ENCODE measurements at regions not wholly inside any gene's neighbourhood (a gene's known extent, or its start where the extent isn't known, plus 50 kb on each side); places are given as distances from the start of the nearest gene placed in this dataset.

DNA sequence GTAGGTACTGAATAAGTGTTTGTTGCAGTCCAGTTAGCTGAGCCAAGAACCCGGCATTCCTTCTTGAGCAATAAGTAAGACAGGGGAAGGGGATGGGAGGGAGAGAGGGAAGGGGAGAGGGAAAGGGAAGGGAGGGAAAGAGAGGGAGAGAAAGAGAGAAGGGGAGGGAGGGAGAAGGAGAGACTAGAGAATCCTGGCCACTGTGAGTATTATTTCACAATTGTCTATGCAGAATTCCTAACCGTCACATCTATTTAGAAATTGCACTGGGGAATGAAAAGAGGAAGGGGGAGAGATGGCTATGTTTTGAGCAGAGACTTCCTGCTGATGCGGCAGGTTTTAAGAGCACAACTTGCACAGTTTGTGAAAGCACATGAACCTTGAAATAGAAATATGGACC, 251.4 kb upstream of the ZMIZ1 start:
- no peak for DNase-seq

DNA sequence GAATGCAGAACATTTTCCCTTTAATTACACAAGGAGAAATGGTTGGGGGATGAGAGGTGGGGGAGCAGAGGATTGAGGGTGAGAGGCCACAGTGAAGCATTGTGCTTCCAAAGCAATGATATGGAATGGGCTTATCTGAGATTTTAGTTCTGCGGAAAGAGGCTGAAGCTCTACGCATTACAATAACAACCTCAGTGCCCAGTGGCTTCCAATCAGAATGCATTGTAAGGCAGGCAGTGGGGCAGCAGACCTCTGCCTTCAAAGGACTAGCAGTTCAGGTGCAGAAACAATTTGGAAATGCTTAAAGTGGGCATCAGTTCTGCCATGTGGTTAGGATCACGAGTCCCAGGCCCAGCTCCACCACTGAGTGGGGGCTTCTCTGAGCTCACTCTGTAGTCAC, 251.0 kb upstream of the ZMIZ1 start:
- DNase-seq: no peak

- DNase-seq: no peak
Measured at GRCh38 chr10:78819361-78820006, 249.3 kb upstream of the ZMIZ1 start.

- DNase-seq: peak; percentile 38
Measured at GRCh38 chr10:78820007-78820362, 248.8 kb upstream of the ZMIZ1 start.

- no peak for DNase-seq
Measured at GRCh38 chr10:78821052-78821451, 247.7 kb upstream of the ZMIZ1 start.

GRCh38 chr10:78828647-78829539, 239.9 kb upstream of the ZMIZ1 start:
- DNase-seq: no peak

- DNase-seq: no peak
Measured at GRCh38 chr10:78829565-78829964, 239.2 kb upstream of the ZMIZ1 start.

GRCh38 chr10:78830062-78830975, 238.4 kb upstream of the ZMIZ1 start:
- no peak for DNase-seq

DNA sequence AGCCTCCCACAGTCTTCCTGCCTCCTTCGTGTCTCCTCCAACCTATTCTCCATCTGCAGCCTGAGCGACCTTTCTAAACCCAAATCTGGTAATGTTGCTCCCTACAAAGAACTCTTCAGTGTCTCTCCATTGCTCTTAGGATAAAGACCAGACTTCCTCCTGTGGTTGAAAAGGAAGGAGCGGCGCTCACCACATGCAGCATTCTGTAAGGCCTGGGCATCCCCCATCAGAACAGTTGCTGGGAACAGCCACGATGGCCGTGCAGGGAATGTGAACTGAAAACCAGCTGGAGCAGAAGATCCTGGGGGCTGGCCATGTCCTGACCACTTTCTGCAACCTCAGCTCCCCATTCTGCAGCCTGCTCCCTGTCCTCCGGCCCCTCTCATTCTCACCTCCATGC, 237.8 kb upstream of the ZMIZ1 start:
- no peak for DNase-seq

DNA sequence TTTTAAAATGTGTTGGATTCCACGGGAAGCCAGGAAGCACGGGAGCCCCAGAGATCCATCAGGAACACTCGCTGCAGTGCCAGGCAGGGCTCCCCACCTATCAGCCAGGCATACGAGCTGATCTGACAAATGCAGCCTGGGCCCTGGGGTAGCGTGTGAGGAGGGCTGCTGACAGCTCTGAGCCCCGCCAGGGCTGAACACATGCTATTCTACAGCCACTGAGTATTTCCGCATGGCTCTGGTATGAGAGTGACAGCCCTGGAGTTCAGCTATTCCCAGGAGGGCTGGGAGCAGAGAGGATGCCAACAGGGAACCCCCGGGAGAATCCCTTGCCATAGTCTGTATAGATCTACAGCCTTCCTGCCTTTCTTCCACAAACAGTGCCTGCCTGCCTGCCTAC, 237.3 kb upstream of the ZMIZ1 start:
- no peak for DNase-seq

DNA sequence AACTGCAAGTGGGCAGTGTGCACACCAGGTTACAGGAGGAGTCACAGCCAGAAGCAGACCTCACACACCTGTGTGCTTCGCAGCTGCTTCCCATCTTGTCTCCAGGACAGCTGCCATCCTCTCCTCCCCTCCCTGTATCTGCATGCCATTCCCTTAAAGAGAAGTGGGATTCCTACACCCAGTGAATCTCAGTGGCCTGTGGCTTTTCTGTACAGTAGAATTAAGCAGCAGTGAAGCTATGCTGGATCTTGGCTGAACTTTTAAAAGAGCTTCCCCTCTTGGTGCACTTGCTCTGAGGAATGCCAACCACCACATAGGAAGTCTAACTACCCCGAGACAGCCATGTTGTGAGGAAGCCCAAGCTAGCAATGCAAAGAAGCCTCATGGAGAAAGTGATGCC, 236.5 kb upstream of the ZMIZ1 start:
- no peak for DNase-seq

GRCh38 chr10:78838141-78838657, 230.6 kb upstream of the ZMIZ1 start:
- DNase-seq: no peak

- no peak for DNase-seq
Measured at GRCh38 chr10:78843495-78843894, 225.3 kb upstream of the ZMIZ1 start.

DNA sequence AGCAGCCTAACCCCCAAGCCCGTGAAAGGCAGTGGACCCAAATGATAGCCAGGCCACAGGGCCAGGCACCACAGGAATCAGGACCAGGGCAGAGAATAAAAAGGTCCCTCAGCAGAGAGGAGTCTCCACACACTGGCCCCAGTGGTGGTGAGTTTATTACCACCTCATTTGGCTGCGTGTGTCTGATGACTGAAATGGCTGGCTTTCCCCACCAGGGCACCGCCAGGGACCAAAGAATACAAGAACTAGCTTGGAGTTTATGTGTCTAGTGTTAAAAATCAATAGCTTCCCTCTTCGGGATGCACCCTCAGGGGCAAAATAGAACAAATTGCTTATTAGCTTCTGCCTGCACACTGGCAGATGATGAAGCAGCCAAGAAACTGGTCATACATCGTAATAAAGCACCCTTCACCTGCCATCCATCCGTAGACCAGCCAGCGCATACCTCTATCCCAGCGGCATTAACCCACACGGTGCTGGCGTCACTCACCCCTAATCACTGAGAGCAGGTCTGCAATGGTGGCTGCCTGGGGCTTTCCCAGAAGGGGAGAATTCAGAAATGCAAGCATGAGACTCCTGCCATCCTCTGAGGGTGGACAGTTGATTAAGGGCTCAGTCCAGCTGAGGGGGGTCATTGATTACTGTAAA, 223.7 kb upstream of the ZMIZ1 start:
- peak; percentile 5 for DNase-seq

DNA sequence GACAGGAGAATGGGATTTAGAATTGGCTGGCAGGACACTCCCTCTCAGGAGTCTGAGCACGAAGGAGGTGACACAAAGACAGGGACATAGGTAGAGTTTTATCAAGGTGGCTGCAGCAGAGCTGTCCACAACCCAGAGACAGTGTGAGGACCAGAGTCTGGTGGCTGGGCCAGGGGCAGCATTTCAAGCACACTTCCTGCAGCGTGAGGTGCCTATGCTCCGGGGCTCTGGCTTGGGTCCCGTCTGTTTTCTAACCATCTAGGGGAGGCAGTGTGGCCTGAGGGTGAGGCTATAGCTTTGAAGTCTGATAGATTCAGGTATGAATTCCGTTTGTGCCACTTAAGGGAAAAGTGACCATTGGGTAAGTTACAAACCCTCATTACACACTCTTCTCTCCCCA, 222.7 kb upstream of the ZMIZ1 start:
- DNase-seq: no peak

DNA sequence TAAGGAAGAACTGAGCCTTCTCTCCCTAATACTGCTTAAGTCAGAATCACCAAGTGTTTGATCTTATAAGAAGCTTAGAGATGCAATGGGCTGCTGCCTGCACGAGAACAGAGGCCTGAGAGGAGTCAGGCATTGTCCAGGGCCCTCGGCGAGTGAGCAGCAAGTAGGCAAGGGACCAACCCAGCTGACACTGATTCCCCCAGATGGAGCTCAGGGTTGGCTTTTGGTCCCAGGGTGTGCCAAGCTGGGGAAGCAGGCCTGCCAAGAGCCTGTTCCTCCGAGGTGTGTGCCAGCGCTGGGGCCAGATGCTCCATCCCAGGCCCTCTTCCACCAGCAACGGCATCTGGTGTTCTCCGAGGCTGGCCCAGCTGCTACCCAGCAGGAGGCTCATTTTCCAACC, 222.0 kb upstream of the ZMIZ1 start:
- DNase-seq: peak; percentile 91

DNA sequence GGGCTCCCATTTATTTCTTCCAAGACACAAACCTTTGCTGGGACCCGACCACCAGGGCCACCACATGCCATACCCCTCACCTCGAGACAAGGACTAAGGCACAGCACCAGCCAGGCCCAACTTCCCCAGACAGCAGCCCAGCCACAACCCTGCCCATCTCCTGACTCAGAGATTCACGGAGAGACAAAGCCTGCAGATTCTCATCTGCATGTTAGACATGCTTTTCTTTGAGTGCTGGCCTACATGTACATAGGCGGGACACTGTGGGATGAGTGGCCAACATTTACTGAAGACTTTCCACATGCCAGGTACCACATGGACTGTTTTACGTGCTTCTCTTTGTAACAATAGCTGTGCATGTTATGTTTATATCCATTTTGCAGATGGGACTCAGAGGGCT, 221.3 kb upstream of the ZMIZ1 start:
- peak; percentile 26 for DNase-seq

- DNase-seq: no peak
Measured at GRCh38 chr10:78849115-78849514, 219.7 kb upstream of the ZMIZ1 start.

DNA sequence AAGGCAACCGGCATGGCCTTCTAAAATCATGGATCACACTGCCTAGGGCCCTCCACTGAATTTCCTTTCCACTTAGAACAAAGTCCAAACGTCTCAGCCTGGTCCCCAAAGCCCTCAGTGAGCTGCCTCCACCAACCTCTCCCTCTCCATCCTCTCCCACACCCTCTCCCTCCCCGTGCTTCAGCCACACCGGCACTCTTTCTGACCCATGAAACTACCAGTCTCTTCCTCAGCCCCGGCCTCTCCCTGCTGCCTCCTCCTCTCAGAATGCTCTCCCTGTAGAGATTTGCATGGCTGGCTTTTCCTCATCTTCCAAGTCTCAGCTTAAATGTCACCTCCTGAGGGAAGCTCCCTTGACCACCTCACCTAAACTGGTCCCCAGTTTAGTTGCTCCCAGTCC, 219.0 kb upstream of the ZMIZ1 start:
- DNase-seq: no peak

DNA sequence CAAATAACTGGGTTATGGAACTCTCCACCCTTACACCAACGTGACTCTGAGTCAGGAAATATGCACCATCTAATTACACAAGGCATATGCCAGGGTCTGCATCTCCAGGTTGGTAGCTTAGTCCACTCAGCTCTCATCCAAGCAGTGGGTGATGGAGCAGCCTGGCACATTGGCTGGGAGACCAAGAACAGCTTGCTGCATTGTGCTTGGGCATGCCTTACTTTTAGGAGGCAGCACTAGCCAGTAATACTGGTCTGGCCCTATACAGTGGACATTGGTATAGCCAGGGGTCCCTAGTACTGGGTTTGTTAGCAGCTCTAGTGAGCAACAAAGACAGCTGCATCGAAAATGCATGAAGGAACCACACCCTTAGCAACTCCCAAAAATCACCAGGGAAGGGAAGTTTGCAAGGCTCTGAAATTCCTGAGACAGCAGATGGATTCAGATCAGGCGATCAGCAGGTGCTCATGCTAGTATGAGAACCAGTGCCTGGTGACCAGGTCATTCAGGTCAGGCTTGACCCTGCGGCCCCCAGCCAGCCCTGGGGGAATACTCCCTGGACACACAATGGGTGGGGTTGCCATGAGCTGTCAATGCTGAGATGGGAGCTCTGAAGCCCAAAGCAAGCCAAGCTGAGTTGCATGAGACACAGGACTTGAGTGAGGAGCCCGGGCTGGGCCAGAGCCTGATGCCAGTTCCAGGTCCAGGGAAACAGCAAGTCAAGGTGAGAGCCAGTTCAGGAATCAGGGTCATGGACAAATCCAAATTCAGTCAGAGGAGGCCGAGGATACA, 217.9 kb upstream of the ZMIZ1 start:
- peak; percentile 19 for DNase-seq

GRCh38 chr10:78851647-78852046, 217.1 kb upstream of the ZMIZ1 start:
- DNase-seq: peak; percentile 46
